ENCODE measurements at regions not wholly inside any gene's neighbourhood (a gene's known extent, or its start where the extent isn't known, plus 50 kb on each side); places are given as distances from the start of the nearest gene placed in this dataset.

DNA sequence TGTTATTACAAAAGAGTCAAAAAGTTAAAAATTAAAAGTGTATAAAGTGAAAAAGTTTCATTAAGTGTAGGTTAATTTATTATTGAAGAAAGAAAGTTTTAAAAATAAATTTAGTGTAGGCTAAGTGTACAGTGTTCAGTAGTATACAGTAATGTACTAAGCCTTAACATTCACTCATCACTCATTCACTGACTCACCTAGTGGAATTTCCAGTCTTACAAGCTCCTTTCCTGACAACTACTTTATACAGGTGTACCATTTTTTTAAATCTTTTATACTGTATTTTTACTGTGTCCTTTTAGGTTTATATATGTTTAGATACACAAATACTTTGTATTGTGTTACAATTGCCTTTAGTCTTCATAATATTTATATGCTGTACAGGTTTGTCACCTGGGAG, 530.2 kb upstream of the FAM174A start:
- TF ChIP-seq, protein P1, sequence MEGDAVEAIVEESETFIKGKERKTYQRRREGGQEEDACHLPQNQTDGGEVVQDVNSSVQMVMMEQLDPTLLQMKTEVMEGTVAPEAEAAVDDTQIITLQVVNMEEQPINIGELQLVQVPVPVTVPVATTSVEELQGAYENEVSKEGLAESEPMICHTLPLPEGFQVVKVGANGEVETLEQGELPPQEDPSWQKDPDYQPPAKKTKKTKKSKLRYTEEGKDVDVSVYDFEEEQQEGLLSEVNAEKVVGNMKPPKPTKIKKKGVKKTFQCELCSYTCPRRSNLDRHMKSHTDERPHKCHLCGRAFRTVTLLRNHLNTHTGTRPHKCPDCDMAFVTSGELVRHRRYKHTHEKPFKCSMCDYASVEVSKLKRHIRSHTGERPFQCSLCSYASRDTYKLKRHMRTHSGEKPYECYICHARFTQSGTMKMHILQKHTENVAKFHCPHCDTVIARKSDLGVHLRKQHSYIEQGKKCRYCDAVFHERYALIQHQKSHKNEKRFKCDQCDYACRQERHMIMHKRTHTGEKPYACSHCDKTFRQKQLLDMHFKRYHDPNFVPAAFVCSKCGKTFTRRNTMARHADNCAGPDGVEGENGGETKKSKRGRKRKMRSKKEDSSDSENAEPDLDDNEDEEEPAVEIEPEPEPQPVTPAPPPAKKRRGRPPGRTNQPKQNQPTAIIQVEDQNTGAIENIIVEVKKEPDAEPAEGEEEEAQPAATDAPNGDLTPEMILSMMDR (IDR thresholded peaks at IDR 0.05): no peak
- intact Hi-C loops (cut with micrococcal nuclease): no loop called here
- no peak for ATAC-seq
- Mint-ChIP-seq H3K4me3 (no peak overlapping the region), H3K9me3 (peaks cover 3% of the 10 kb centered on the region), H3K36me3 (ENCODE audit: low read depth) (no peaks in the 10 kb centered on the region), H3K27ac (no peak overlapping the region), H3K27me3 (no peaks in the 10 kb centered on the region), H3K4me1 (ENCODE audit: low read depth) (no peaks in the 10 kb centered on the region)
- ChIA-PET POLR2A (no interaction called here), CTCF (no interaction called here)
- DNase-seq: no peak

GRCh38 chr5:99998319-99998718, 536.9 kb upstream of the FAM174A start:
- POLR2A ChIA-PET: no interaction called here
- no peak overlapping the region for H3K27ac Mint-ChIP-seq
- no peaks in the 10 kb centered on the region for H3K4me1 Mint-ChIP-seq (ENCODE audit: low read depth)
- H3K9me3 Mint-ChIP-seq: peaks cover 3% of the 10 kb centered on the region
- CTCF ChIA-PET: no interaction called here
- H3K36me3 Mint-ChIP-seq (ENCODE audit: low read depth): no peaks in the 10 kb centered on the region
- H3K27me3 Mint-ChIP-seq: no peaks in the 10 kb centered on the region
- TF ChIP-seq, protein P1 (IDR thresholded peaks at IDR 0.05): no peak
- no peak overlapping the region for H3K4me3 Mint-ChIP-seq
- ATAC-seq (no peak), DNase-seq (no peak)
- intact Hi-C loops (cut with micrococcal nuclease): no loop called here

DNA sequence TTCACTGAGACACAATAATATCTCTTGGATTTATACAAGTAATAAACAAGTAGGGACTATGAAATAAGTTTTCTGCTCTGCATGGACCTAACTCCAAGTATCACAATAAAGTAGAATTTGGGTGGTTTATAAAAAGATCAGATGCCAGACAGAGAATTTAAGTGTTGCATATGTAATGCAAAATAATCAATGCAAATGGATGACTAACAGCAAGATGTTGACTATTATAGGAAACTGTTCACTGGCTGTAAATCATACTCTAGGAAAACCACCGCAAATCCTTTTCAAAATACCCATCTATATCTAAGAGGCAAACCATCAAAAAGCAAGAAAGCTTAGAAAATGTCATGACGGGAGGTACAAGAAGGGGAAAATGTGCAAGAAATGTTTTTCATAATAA, 539.8 kb upstream of the FAM174A start:
- no peaks in the 10 kb centered on the region for H3K36me3 Mint-ChIP-seq (ENCODE audit: low read depth)
- intact Hi-C loops (cut with micrococcal nuclease): no loop called here
- POLR2A ChIA-PET: no interaction called here
- TF ChIP-seq, protein P1 (IDR thresholded peaks at IDR 0.05): no peak
- CTCF ChIA-PET: no interaction called here
- H3K27ac Mint-ChIP-seq: no peak overlapping the region
- H3K27me3 Mint-ChIP-seq: no peaks in the 10 kb centered on the region
- H3K9me3 Mint-ChIP-seq: no peaks in the 10 kb centered on the region
- ATAC-seq (no peak), DNase-seq (no peak)
- no peaks in the 10 kb centered on the region for H3K4me1 Mint-ChIP-seq (ENCODE audit: low read depth)
- no peak overlapping the region for H3K4me3 Mint-ChIP-seq

- H3K36me3 Mint-ChIP-seq (ENCODE audit: low read depth): no peaks in the 10 kb centered on the region
- ChIA-PET POLR2A (no interaction called here), CTCF (no interaction called here)
- ATAC-seq (no peak), DNase-seq (no peak)
- H3K9me3 Mint-ChIP-seq: no peaks in the 10 kb centered on the region
- H3K4me1 Mint-ChIP-seq (ENCODE audit: low read depth): no peaks in the 10 kb centered on the region
- intact Hi-C loops (cut with micrococcal nuclease): no loop called here
- H3K4me3 Mint-ChIP-seq: no peak overlapping the region
- H3K27ac Mint-ChIP-seq: no peak overlapping the region
- TF ChIP-seq, protein P1 (IDR thresholded peaks at IDR 0.05): no peak
- no peaks in the 10 kb centered on the region for H3K27me3 Mint-ChIP-seq
These were observed 561.4 kb upstream of the FAM174A start for GRCh38 chr5:99973779-99974178.

GRCh38 chr5:99955962-99956361, 579.2 kb upstream of the FAM174A start:
- H3K27ac Mint-ChIP-seq: no peak overlapping the region
- no peak for DNase-seq
- no peak overlapping the region for H3K4me3 Mint-ChIP-seq
- no peaks in the 10 kb centered on the region for H3K27me3 Mint-ChIP-seq
- peaks cover 4% of the 10 kb centered on the region for H3K9me3 Mint-ChIP-seq
- ChIA-PET CTCF (no interaction called here), POLR2A (no interaction called here)
- H3K4me1 Mint-ChIP-seq (ENCODE audit: low read depth): no peaks in the 10 kb centered on the region
- no peaks in the 10 kb centered on the region for H3K36me3 Mint-ChIP-seq (ENCODE audit: low read depth)
- ATAC-seq: no peak
- TF ChIP-seq, protein P1 (IDR thresholded peaks at IDR 0.05): no peak
- intact Hi-C loops (cut with micrococcal nuclease): no loop called here

All from activated CD8-positive, alpha-beta T cell treated with anti-CD3 and anti-CD28 coated beads for 36 hours (primary cell).